SK-N-SH (cell line): ENCODE measurements at regions not wholly inside any gene's neighbourhood (a gene's known extent, or its start where the extent isn't known, plus 50 kb on each side); places are given as distances from the start of the nearest gene placed in this dataset.

ENCODE experiments used
- CTCF ChIA-PET: fragments of 300-600, 350-600 bp; formaldehyde crosslinking; extraction: SDS; loops from one replicate; lab custom pipeline; 2021; lab: Yijun Ruan, JAX
- POLR2A ChIA-PET: fragments of 350-600 bp; sonication (Branson Sonifier 250); formaldehyde crosslinking; extraction: SDS; loops from one replicate; lab custom pipeline; 2020; ENCODE audit warnings: antibody characterized with exemption, inconsistent platforms; lab: Yijun Ruan, JAX
- DNase-seq: peaks from one replicate; pipeline ENCODE4 v3.0.0; 2012
- H2AFZ ChIP-seq: fragments of 200-600 bp; sonication (generic); 2 replicates; pipeline ENCODE4 v1.8.1; 2016; ENCODE audit warnings: antibody characterized with exemption, mild to moderate bottlenecking, low read depth
- H3F3A ChIP-seq: fragments of 200-600 bp; sonication (generic); replicated peaks from 2 replicates; pipeline ENCODE3; 2016; ENCODE audit warnings: antibody characterized with exemption, mild to moderate bottlenecking; ENCODE audit not compliant: insufficient read depth
- H3K27ac ChIP-seq, 2 experiments: fragments of 200-500 bp in 1 of 2; fragments of 200-600 bp in 1 of 2; sonication (Bioruptor generic) in 1 of 2; sonication (generic), shearing (Covaris generic) in 1 of 2; 2 replicates each; pipeline versions ENCODE4 v1.5.1 to v1.6.1; 2014 to 2016; ENCODE audit warnings: low read depth in 2 of 2, inconsistent platforms in 1 of 2, low read length in 1 of 2, mild to moderate bottlenecking in 1 of 2, mixed read lengths in 1 of 2
- H3K27me3 ChIP-seq: fragments of 200-600 bp; sonication (generic), shearing (Covaris generic); 2 replicates; pipeline ENCODE4 v1.6.1; 2016; ENCODE audit warnings: mixed run types; ENCODE audit not compliant: insufficient read depth
- H3K36me3 ChIP-seq, 2 experiments: fragments of 200-500 bp in 1 of 2; fragments of 200-600 bp in 1 of 2; sonication (Bioruptor generic) in 1 of 2; sonication (generic) in 1 of 2; replicated peaks in 1 of 2; 2 replicates each; pipeline versions ENCODE3 to v1.5.1; 2014 to 2016; ENCODE audit warnings: low read length in 1 of 2, mild to moderate bottlenecking in 1 of 2; ENCODE audit not compliant: insufficient read depth in 2 of 2, control insufficient read depth in 1 of 2
- H3K4me1 ChIP-seq, 2 experiments: fragments of 200-500 bp in 1 of 2; fragments of 200-600 bp in 1 of 2; sonication (Bioruptor generic) in 1 of 2; sonication (generic), shearing (Covaris generic) in 1 of 2; 2 replicates each; pipeline versions ENCODE4 v1.5.1 to v1.6.1; 2014 to 2016; ENCODE audit warnings: low read depth in 1 of 2, low read length in 1 of 2, mixed run types in 1 of 2; ENCODE audit not compliant: insufficient read depth in 2 of 2, control insufficient read depth in 1 of 2
- H3K4me2 ChIP-seq: fragments of 200-600 bp; sonication (generic), shearing (Covaris generic); 2 replicates; pipeline ENCODE4 v1.6.1; 2017; ENCODE audit warnings: mixed run types
- H3K4me3 ChIP-seq, 2 experiments: fragments of 200-500 bp in 1 of 2; fragments of 200-600 bp in 1 of 2; sonication (Bioruptor generic) in 1 of 2; sonication (generic), shearing (Covaris generic) in 1 of 2; 2 replicates each; pipeline versions ENCODE4 v1.5.1 to v1.8.1; 2014 to 2016; ENCODE audit warnings: low read depth in 2 of 2, inconsistent platforms in 1 of 2, low read length in 1 of 2, mild to moderate bottlenecking in 1 of 2, mixed read lengths in 1 of 2, moderate library complexity in 1 of 2
- H3K79me2 ChIP-seq: fragments of 200-600 bp; sonication (generic); 2 replicates; pipeline ENCODE4 v1.8.1; 2017; ENCODE audit warnings: mild to moderate bottlenecking; ENCODE audit not compliant: insufficient read depth
- H3K9ac ChIP-seq: fragments of 200-600 bp; sonication (generic); 2 replicates; pipeline ENCODE4 v1.6.1; 2017; ENCODE audit warnings: mixed run types
- H3K9me2 ChIP-seq: fragments of 200-600 bp; sonication (generic); 2 replicates; pipeline ENCODE4 v1.6.1; 2017; ENCODE audit warnings: mixed run types
- H3K9me3 ChIP-seq: fragments of 200-600 bp; sonication (generic); 2 replicates; pipeline ENCODE4 v1.6.1; 2017; ENCODE audit warnings: mixed run types, mild to moderate bottlenecking, moderate library complexity
- H4K20me1 ChIP-seq: fragments of 200-600 bp; sonication (generic); 2 replicates; pipeline ENCODE4 v1.6.1; 2017; ENCODE audit warnings: mild to moderate bottlenecking, mixed run types; ENCODE audit not compliant: insufficient read depth
- EP300 ChIP-seq, 2 experiments: IDR thresholded peaks; 2 replicates each; pipeline versions ENCODE4 v1.4.0 to v1.6.1; 2012; ENCODE audit warnings: borderline replicate concordance in 1 of 2, low read depth in 1 of 2, low read length in 1 of 2
- GATA2 ChIP-seq: sonication (generic); formaldehyde crosslinking; IDR thresholded peaks from 2 replicates; pipeline ENCODE4 v1.5.0; 2020; ENCODE audit warnings: mild to moderate bottlenecking, missing genetic modification reagents
- IRF3 ChIP-seq: fragments of 150-350 bp; IDR thresholded peaks from 2 replicates; pipeline ENCODE4 v1.6.1; 2016; ENCODE audit warnings: mild to moderate bottlenecking, low read depth, low read length
- JUND ChIP-seq: IDR thresholded peaks from 2 replicates; pipeline ENCODE4 v1.4.0; 2012
- MXI1 ChIP-seq: IDR thresholded peaks from 2 replicates; pipeline ENCODE4 v1.6.1; 2012; ENCODE audit warnings: mild to moderate bottlenecking, low read depth, low read length, improper control_type of control experiment
- POLR2AphosphoS5 ChIP-seq: IDR thresholded peaks from 2 replicates; pipeline ENCODE4 v1.6.1; 2012; ENCODE audit warnings: low read depth, low read length
- RAD21 ChIP-seq: IDR thresholded peaks from 2 replicates; pipeline ENCODE4 v1.6.1; 2012; ENCODE audit warnings: mild to moderate bottlenecking, low read length
- REST ChIP-seq: IDR thresholded peaks from 2 replicates; pipeline ENCODE4 v1.6.1; 2012; ENCODE audit warnings: mild to moderate bottlenecking, low read depth, low read length, moderate library complexity
- TCF12 ChIP-seq: IDR thresholded peaks from 2 replicates; pipeline ENCODE4 v1.4.0; 2012
- TEAD4 ChIP-seq: IDR thresholded peaks from 2 replicates; pipeline ENCODE4 v1.4.0; 2012; ENCODE audit warnings: mild to moderate bottlenecking, borderline replicate concordance; ENCODE audit not compliant: insufficient read depth
- USF1 ChIP-seq: IDR thresholded peaks from 2 replicates; pipeline ENCODE4 v1.4.0; 2012; ENCODE audit warnings: low read depth, borderline replicate concordance
- USF2 ChIP-seq: fragments of 150-350 bp; IDR thresholded peaks from 2 replicates; pipeline ENCODE4 v1.6.1; 2017; ENCODE audit warnings: antibody characterized with exemption, low read length, low read depth, borderline replicate concordance
- WGBS: methylation state at CpG from one replicate; pipeline ENCODE4 v1.1.6; 2017; ENCODE audit warnings: low lambda C conversion rate; 5-methylcytosine and 5-hydroxymethylcytosine counted together

GRCh38 chr5:175579742-175580432, 78.0 kb upstream of the HRH2 start:
- Histone ChIP-seq H3K79me2 (no peaks in the 10 kb centered on the region), H3K4me2 (no peak overlapping the region), H3K36me3 (no peaks in the 10 kb centered on the region), H3K9me2 (no peaks in the 10 kb centered on the region), H2AFZ (no peak overlapping the region), H3K27ac (no peak overlapping the region), H3K27me3 (no peaks in the 10 kb centered on the region), H3K4me3 (no peak overlapping the region), H3K4me1 (no peaks in the 10 kb centered on the region), H3K9me3 (no peaks in the 10 kb centered on the region), H3K9ac (no peak overlapping the region), H3F3A (no peaks in the 10 kb centered on the region)
- CTCF ChIA-PET = interaction anchor here (0.7 to 2.0 kb wide), 2 partner anchors 46 to 150 kb away, joined by 3 to 6 read pairs; no protein-coding TSS in a partner anchor
- DNase-seq = no peak
- POLR2A ChIA-PET = no interaction called here
- TF ChIP-seq USF1 = no peak
- no peak for TF ChIP-seq POLR2AphosphoS5
- TF ChIP-seq IRF3 = no peak
- TF ChIP-seq MXI1 = no peak
- TF ChIP-seq EP300 (IDR thresholded peaks at IDR 0.05; ENCODE audit: borderline replicate concordance in 1 of 2, low read depth in 1 of 2, low read length in 1 of 2) = no peak
- TF ChIP-seq USF2 = no peak
- TF ChIP-seq REST = no peak
- no peak for TF ChIP-seq JUND
- TF ChIP-seq GATA2 (CRISPR knock-in tag) = no peak
- TF ChIP-seq TCF12 = no peak
- TF ChIP-seq TEAD4 = no peak
- TF ChIP-seq RAD21 = no peak
- TF ChIP-seq, all 33 proteins: peak for 0
- H4K20me1 ChIP-seq = no peaks in the 10 kb centered on the region
- 27% methylated on average over 11 of the region's 11 CpGs for WGBS
